ENCODE measurements at regions not wholly inside any gene's neighbourhood (a gene's known extent, or its start where the extent isn't known, plus 50 kb on each side); places are given as distances from the start of the nearest gene placed in this dataset.
"Not testable (repeated sequence)": the region's sequence is repeated elsewhere in the genome, so short reads cannot be mapped to it uniquely, and the experiment has no call there.

- no peak for DNase-seq
These were observed 179.7 kb downstream of the MREG start for GRCh38 chr2:215833531-215834162.

GRCh38 chr2:215832791-215833190 is 180.6 kb downstream of the MREG start:
- peak in 2 of 58 donors; percentile 2 to 7 for DNase-seq

DNA sequence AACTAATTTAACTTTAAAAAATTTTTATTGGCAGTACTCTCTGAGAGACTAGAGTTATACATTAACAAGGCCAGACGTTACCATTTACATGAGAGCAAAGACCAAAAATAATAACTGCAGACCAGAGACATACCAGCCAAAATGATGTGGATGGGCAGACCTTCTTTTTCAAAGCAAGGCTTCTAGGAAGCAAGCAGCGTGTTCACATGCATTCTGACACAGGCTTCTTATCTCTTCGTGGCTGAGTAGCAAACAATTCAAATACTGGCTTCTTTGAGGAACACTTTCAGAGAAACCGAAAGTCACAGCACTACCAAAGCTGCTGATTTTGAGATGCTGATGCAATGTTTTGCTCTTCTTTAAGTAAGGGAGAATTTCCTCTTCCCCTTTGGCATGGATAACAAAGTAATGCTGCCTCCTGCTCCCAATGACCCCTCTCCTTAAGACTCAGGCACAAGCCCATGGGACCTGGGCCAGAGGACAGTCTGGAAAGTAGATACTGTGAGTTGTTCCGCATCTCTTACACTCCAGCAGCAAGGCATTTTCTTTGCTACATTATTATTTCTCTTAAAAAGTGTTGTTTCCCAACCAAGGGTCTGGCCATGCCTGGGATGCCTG is 181.9 kb downstream of the MREG start:
- peak in 1 of 58 donors; percentile 13 for DNase-seq

- DNase-seq = no peak
These were observed 183.0 kb downstream of the MREG start for GRCh38 chr2:215830304-215830703.

DNA sequence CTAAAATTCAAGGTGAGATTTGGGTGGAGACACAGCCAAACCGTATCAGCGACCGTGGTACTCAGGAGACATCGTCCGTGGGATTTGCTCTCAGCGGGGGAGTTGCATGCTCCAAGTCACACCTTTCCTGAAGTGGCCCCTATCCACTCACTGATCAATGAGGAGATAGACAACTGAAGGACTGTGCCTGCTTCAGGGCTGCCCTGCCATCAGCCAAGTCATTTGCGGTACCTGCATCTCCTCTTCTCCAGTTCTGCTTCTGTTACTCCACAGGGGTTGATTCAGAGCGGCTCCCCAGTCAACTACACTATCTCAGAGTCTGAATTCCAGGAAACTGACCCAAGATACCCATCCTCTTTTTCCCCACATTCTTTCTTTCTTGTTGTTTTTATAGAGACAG is 184.1 kb downstream of the MREG start:
- no peak for DNase-seq

- DNase-seq = peak in 1 of 58 donors; percentile 6
These were observed 184.7 kb downstream of the MREG start for GRCh38 chr2:215828528-215829184.

- no peak for DNase-seq
These were observed 186.4 kb downstream of the MREG start for GRCh38 chr2:215826838-215827441.

- no peak for DNase-seq
These were observed 187.0 kb downstream of the MREG start for GRCh38 chr2:215826376-215826775.

GRCh38 chr2:215825707-215826106 is 187.6 kb downstream of the MREG start:
- DNase-seq = no peak

DNA sequence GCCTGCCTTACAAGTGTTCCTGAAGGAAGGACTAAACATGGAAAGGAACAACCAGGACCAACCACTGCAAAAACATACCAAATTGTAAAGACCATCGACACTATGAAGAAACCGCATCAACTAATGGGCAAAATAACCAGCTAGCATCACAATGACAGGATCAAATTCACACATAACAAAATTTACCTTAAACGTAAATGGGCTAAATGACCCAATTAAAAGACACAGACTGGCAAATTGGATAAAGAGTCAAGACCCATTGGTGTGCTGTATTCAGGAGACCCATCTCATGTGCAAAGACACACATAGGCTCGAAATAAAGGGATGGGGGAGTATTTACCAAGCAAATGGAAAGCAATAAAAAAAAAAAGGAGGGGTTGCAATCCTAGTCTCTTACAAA is 192.1 kb downstream of the MREG start:
- DNase-seq = not testable (repeated sequence)

DNA sequence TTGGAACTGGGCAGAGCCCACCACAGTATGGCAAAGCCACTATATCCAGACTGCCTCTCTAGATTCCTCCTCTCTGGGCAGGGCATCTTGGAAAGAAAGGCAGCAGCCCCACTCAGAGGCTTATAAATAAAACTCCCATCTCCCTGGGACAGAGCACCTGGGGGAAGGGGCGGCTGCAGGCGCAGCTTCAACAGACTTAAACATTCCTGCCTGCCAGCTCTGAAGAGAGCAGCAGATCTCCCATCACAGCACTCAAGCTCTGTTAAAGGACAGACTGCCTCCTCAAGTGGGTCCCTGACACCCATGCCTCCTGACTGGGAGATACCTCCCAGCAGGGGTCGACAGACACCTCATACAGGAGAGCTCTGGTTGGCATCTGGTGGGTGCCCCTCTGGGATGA is 193.6 kb downstream of the MREG start:
- not testable (repeated sequence) for DNase-seq

DNA sequence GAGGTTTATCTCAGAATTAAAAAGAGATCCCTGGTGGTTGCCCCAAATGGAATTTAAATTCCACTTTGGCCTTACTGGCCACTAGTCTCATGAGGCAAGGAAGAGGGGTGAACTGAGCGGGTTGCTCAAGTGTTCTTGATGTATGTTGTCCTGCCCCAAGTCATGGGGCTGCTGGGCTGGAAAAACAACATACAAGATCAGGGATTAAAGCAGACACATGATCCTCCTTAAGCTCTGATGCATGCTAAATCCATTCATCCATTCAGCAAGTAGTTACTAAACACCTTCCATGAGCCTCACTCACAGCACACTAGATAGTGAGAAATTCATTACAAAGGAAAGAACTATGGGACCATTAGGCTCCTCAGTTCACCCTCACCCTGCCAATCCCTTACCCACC is 196.3 kb downstream of the MREG start:
- DNase-seq = no peak

GRCh38 chr2:215816424-215816823 is 196.9 kb downstream of the MREG start:
- no peak for DNase-seq

GRCh38 chr2:215815960-215816359 is 197.4 kb downstream of the MREG start:
- DNase-seq = no peak

GRCh38 chr2:215812966-215813365 is 200.4 kb downstream of the MREG start:
- DNase-seq = no peak

DNA sequence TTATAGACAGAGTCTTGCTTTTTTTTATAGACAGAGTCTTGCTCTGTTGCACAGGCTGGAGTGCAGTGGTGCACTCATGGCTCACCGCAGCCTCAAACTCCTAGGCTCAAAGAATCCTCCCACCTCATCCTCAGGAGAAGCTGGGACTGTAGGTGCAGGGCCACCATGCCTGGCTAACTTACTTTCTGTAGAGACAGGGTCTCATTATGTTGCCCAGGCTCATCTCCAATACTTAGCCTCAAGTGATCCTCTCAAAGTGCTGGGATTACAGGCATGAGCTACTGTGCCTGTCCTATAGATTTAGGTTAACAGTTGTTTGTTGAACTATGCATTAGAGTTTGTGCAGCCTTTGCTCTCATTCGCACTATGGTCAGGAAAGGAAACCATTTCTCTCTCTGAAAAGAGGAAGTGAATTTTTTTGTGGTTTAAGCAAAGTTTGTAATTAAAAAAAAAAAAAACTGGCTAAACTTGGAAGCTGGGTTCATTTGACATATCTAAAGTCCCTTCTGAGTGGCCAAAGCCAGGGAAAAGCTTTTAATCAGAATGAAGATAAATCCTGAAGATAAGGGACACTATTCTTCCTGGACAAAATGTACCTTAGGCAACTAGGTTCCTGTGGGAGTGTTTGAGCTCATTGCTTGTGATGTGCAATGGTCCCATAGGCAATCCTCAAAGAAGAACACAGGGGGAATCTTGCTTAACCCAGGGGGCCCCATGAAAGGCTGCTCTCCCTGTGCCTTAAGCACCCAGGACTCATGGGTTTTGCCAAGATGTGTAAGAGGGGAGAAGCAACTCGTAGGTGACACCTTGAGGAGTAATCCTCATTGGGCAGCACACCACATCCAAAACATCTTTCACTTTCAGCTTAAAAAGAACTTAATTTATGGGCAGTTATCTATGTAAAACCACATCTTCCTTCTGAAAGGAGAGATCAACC is 201.7 kb downstream of the MREG start:
- no peak for DNase-seq

GRCh38 chr2:215811003-215811402 is 202.3 kb downstream of the MREG start:
- no peak for DNase-seq

GRCh38 chr2:215808996-215809395 is 204.4 kb downstream of the MREG start:
- DNase-seq = no peak

GRCh38 chr2:215808194-215808593 is 205.2 kb downstream of the MREG start:
- DNase-seq = no peak

DNA sequence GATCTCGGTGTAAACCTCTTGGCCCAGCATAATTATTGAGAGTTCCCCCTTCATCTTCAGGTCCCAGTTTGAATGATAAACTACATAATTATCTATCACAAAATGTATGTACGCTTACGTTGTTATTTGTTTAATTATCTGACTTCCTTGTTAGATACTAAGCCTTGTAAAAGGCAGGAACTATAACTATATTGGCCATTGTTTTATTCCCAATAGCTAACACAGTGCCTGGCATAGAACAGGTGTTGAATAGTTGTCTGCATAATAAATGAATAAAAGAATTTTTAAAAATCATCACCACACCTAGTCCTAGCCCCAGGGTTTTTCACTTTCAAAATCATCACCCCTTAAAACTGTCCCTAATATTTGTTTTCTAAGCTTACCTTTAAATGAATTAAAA is 207.9 kb downstream of the MREG start:
- no peak for DNase-seq

DNA sequence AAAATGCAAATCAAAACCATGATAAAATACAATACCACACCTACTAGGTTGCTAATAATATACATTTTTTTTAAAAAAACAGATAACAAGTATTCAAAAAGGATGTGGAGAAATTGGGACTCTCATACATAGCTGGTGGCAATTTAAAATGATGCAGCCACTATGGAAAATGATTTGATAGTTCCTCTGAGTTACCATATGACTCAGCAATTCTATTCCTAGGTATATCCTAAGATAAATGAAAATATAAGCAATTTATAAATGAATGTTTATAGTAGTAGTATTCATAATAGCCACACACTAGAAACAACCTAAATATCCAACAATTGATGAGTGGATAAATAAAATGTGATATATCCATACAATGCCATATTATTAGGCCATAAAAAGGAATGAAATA is 210.2 kb downstream of the MREG start:
- no peak for DNase-seq
